Transverse colon (tissue), 4 donors: ENCODE measurements at regions not wholly inside any gene's neighbourhood (a gene's known extent, or its start where the extent isn't known, plus 50 kb on each side); places are given as distances from the start of the nearest gene placed in this dataset.

ENCODE experiments used
- DNase-seq: peaks from one replicate; pipeline ENCODE4 v3.0.0-alpha.2; 2019
- H3K27ac ChIP-seq, 4 donors: fragments of 200-600 bp; sonication (generic); 2 replicates each; pipeline ENCODE4 v1.5.1; 2016 to 2018; ENCODE audit warnings: inconsistent platforms in 4 of 4
- H3K27me3 ChIP-seq: fragments of 200-600 bp; sonication (generic); 2 replicates; pipeline ENCODE4 v1.5.1; 2017; ENCODE audit warnings: inconsistent platforms
- H3K36me3 ChIP-seq, 4 donors: fragments of 200-600 bp; sonication (generic); 2 replicates each; pipeline ENCODE4 v1.5.1; 2017 to 2019; ENCODE audit warnings: inconsistent platforms in 4 of 4
- H3K4me1 ChIP-seq, 4 donors: fragments of 200-600 bp; sonication (generic); 2 replicates each; pipeline ENCODE4 v1.5.1; 2017 to 2020; ENCODE audit warnings: inconsistent platforms in 4 of 4
- H3K4me3 ChIP-seq, 4 donors: fragments of 200-600 bp; sonication (generic); 1 replicate in 1 of 4; 2 replicates in 3 of 4; pipeline versions ENCODE4 v1.5.1 to v1.6.1; 2017 to 2019; ENCODE audit warnings: inconsistent platforms in 4 of 4
- H3K9me3 ChIP-seq, 2 donors: fragments of 200-600 bp; sonication (generic); 2 replicates each; pipeline ENCODE4 v1.5.1; 2017 to 2019; ENCODE audit warnings: inconsistent platforms in 2 of 2
- EP300 ChIP-seq: sonication (generic); formaldehyde crosslinking; IDR thresholded peaks from one replicate; pipeline ENCODE4 v1.6.1; 2017; ENCODE audit warnings: antibody characterized with exemption, low read depth
- POLR2A ChIP-seq: fragments of 450-650 bp; IDR thresholded peaks from one replicate; pipeline ENCODE4 v1.6.1; 2016; ENCODE audit warnings: antibody characterized with exemption, mild to moderate bottlenecking, moderate library complexity
- POLR2AphosphoS5 ChIP-seq, 3 donors: sonication (generic); formaldehyde crosslinking; IDR thresholded peaks; one replicate each; pipeline ENCODE4 v1.6.1; 2016; ENCODE audit warnings: antibody characterized with exemption in 3 of 3
- WGBS, 2 donors: methylation state at CpG; one replicate each; pipeline ENCODE4 v1.1.5; 2018; ENCODE audit warnings: low coverage in 1 of 2; 5-methylcytosine and 5-hydroxymethylcytosine counted together
- in situ Hi-C, 4 donors: fragments of 200-750 bp; cut with MboI; loops; one replicate each; pipeline versions ENCODE4 v1.15.0 to v1.15.1; 2017; ENCODE audit warnings: low sequenced_read_pairs in 3 of 4, low pct_ligation_motif_present in 1 of 4, low pct_unique_long_range_greater_than_20kb in 1 of 4
- intact Hi-C: fragments of 100-400 bp; cut with DNase I; formaldehyde crosslinking; loops from one replicate; pipeline ENCODE4 v1.15.1; 2023; ENCODE audit warnings: low total_unique reads
- TF ChIP-seq, protein P1 (sequence below), 5 experiments: fragments of 200-600 bp in 3 of 5; fragments of 450-650 bp in 2 of 5; sonication (generic) in 3 of 5; IDR thresholded peaks; 1 replicate in 2 of 5; 2 replicates in 3 of 5; pipeline ENCODE4 v1.5.1; 2016 to 2017; ENCODE audit warnings: antibody characterized with exemption in 5 of 5, inconsistent platforms in 3 of 5, mild to moderate bottlenecking in 2 of 5, moderate library complexity in 1 of 5

DNA sequence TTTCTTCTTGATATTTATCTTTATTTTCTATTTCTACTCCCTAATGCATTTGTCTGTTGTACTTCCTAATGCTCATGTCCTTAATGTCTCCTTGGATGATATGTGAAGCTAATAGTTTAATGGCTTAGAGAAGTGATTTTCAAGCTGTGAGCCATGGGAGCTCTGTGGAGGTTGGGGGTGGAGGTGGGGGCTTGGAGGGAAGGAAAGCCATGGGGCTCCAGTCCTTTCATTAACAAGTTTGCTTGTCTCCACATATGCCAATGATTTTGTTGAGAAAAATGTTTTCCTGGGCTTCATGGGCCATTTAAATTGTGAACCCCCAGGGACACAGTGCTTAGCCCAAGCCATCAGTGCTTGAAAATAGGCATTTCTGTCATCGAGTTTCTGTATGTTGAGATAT, 264.1 kb downstream of the SCG2 start:
- WGBS, 2 donors = 40 to 77% methylated on average over 1 of the region's 1 CpG
- H3K4me3 ChIP-seq = no peak overlapping the region
- peaks cover 0 to 4% of the 10 kb centered on the region in 2 donors for H3K9me3 ChIP-seq
- H3K4me1 ChIP-seq = no peaks in the 10 kb centered on the region
- no peak for DNase-seq
- intact Hi-C loops = no loop called here
- H3K27me3 ChIP-seq = no peaks in the 10 kb centered on the region
- H3K27ac ChIP-seq = no peak overlapping the region
- no peaks in the 10 kb centered on the region for H3K36me3 ChIP-seq
- in situ Hi-C loops = no loop called here
- TF ChIP-seq EP300 (no peak), POLR2A (no peak), POLR2AphosphoS5 (IDR thresholded peaks at IDR 0.05) (no peak)
- TF ChIP-seq, protein P1, sequence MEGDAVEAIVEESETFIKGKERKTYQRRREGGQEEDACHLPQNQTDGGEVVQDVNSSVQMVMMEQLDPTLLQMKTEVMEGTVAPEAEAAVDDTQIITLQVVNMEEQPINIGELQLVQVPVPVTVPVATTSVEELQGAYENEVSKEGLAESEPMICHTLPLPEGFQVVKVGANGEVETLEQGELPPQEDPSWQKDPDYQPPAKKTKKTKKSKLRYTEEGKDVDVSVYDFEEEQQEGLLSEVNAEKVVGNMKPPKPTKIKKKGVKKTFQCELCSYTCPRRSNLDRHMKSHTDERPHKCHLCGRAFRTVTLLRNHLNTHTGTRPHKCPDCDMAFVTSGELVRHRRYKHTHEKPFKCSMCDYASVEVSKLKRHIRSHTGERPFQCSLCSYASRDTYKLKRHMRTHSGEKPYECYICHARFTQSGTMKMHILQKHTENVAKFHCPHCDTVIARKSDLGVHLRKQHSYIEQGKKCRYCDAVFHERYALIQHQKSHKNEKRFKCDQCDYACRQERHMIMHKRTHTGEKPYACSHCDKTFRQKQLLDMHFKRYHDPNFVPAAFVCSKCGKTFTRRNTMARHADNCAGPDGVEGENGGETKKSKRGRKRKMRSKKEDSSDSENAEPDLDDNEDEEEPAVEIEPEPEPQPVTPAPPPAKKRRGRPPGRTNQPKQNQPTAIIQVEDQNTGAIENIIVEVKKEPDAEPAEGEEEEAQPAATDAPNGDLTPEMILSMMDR (IDR thresholded peaks at IDR 0.05) = no peak

DNA sequence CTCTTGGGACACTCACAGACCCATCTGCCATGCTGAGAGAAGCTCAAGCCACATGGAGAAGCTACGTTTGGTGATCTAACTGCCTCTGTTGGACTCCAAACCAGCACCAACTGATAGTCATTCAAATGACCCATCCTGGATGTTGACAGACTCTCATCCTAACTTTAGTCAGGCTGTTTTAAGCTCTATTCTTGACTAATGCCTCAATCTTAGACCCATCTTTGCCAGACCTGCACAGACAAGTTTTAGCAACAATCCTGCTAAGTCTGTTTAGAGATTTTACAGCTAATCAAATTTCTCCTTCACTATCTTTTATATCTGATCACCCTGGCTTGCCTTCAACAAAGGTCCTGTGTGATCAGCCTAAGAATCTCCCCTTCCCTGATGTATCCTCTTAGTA, 245.1 kb downstream of the SCG2 start:
- in situ Hi-C loops (no loop called here), intact Hi-C loops (no loop called here)
- no peak overlapping the region for H3K27ac ChIP-seq
- no peaks in the 10 kb centered on the region for H3K27me3 ChIP-seq
- no peak overlapping the region for H3K4me3 ChIP-seq
- DNase-seq = no peak
- 50% methylated on average over 1 of the region's 1 CpG; no CpG with 5 or more reads in 1 of the 2 donors for WGBS, 2 donors
- no peaks in the 10 kb centered on the region for H3K9me3 ChIP-seq
- no peaks in the 10 kb centered on the region for H3K4me1 ChIP-seq
- TF ChIP-seq POLR2AphosphoS5 (IDR thresholded peaks at IDR 0.05) = no peak
- TF ChIP-seq, protein P1 (IDR thresholded peaks at IDR 0.05) = no peak
- no peak for TF ChIP-seq EP300
- TF ChIP-seq POLR2A = no peak
- H3K36me3 ChIP-seq = no peaks in the 10 kb centered on the region

DNA sequence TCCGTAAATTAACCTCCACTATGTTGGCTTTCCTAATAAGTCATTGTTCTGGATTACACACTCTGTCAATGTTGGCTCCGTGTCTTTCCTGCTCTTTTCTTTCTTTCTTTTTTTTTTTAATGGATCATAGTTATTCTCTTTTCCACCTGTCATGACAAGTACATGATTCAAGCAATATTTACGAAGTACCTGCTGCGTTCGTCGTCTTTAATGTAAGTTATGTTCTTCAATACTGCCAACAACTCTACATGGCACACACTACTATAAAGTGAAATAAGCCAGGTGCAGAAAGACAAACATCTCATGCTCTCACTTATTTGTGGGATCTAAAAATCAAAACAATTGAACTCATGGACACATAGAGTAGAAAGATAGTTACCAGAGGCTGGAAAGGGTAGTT, 239.1 kb downstream of the SCG2 start:
- H3K27ac ChIP-seq = no peak overlapping the region
- in situ Hi-C loops = no loop called here

DNA sequence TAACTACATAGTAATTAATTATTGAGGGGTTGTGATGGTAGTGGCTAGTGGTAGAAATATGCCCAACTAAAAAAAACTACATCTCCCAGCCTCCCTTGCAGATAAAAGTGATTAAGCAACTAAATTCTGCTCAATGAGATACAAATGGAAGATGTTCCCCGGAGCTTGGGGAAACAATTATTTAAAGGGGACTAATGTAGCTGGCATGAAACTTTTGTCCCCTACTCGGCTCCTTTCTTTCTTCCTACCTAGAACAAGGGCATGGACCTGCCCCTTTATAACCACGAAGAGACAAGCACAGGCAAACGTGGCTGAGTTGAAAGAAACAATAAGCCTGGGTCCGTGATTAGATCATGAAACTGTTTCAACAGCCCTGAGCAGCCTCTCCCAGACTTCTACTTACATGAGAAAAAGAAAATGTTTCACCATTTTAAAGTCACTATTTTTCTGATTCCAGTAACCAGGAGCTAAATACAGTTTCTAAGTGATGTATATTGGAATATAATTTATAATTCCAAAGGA, 236.9 kb downstream of the SCG2 start:
- Histone ChIP-seq H3K27me3 (no peaks in the 10 kb centered on the region), H3K9me3 (no peaks in the 10 kb centered on the region), H3K4me1 (no peaks in the 10 kb centered on the region), H3K27ac (no peak overlapping the region), H3K4me3 (no peak overlapping the region), H3K36me3 (no peaks in the 10 kb centered on the region)
- whole genome bisulfite sequencing, 2 donors = 33 to 39% methylated on average over 5 of the region's 5 CpGs
- intact Hi-C loops (no loop called here), in situ Hi-C loops (no loop called here)
- TF ChIP-seq POLR2A = no peak
- TF ChIP-seq EP300 = no peak
- TF ChIP-seq, protein P1 (IDR thresholded peaks at IDR 0.05) = no peak
- TF ChIP-seq POLR2AphosphoS5 (IDR thresholded peaks at IDR 0.05) = no peak
- no peak for DNase-seq

More for the DNA sequence above, 239.1 kb downstream of the SCG2 start:
- Histone ChIP-seq H3K9me3 (no peaks in the 10 kb centered on the region), H3K4me3 (no peak overlapping the region), H3K4me1 (no peaks in the 10 kb centered on the region), H3K27me3 (no peaks in the 10 kb centered on the region), H3K36me3 (no peaks in the 10 kb centered on the region)
- TF ChIP-seq POLR2AphosphoS5 (IDR thresholded peaks at IDR 0.05) (peak; percentile 61 to 78 (median 64)), POLR2A (no peak)
- TF ChIP-seq, protein P1 (IDR thresholded peaks at IDR 0.05) = no peak
- no peak for DNase-seq
- WGBS, 2 donors = 65 to 72% methylated on average over 6 of the region's 6 CpGs
- intact Hi-C loops = no loop called here
